Fibroblast of pulmonary artery (primary cell): ENCODE measurements at regions not wholly inside any gene's neighbourhood (a gene's known extent, or its start where the extent isn't known, plus 50 kb on each side); places are given as distances from the start of the nearest gene placed in this dataset.
A peak's percentile ranks its signal among the peaks of the same experiment; 100 is the strongest.

Experiments
- DNase-seq: peaks from one replicate; pipeline ENCODE4 v3.0.0-alpha.2; 2010; ENCODE audit warnings: low read depth
- H3K4me3 ChIP-seq: replicated peaks from 2 replicates; pipeline ENCODE4 v1.5.1; 2011; ENCODE audit warnings: low read depth, mild to moderate bottlenecking, control low read depth, low read length, moderate library complexity
- CTCF ChIP-seq: IDR thresholded peaks from 2 replicates; pipeline ENCODE4 v1.5.1; 2011; ENCODE audit warnings: mild to moderate bottlenecking, control low read depth, low read length, inconsistent platforms; ENCODE audit errors: missing control alignments

GRCh38 chrX:10030570-10030969 lies 63.4 kb downstream of the CLDN34 start:
- TF ChIP-seq CTCF, result no peak
- H3K4me3 ChIP-seq, result no peak overlapping the region
- peak; percentile 29 for DNase-seq

GRCh38 chrX:10031746-10032145 lies 64.6 kb downstream of the CLDN34 start:
- no peak for TF ChIP-seq CTCF
- no peak overlapping the region for H3K4me3 ChIP-seq
- no peak for DNase-seq

- no peak for DNase-seq
- no peak for TF ChIP-seq CTCF
- no peak overlapping the region for H3K4me3 ChIP-seq
These were observed 65.0 kb downstream of the CLDN34 start for GRCh38 chrX:10032147-10032546.

- no peak for DNase-seq
- H3K4me3 ChIP-seq, result no peak overlapping the region
- no peak for TF ChIP-seq CTCF
These were observed 66.3 kb downstream of the CLDN34 start for GRCh38 chrX:10033375-10034007.

GRCh38 chrX:10034740-10035260 lies 67.6 kb downstream of the CLDN34 start:
- TF ChIP-seq CTCF, result no peak

GRCh38 chrX:10038585-10038984 lies 71.4 kb downstream of the CLDN34 start:
- DNase-seq, result no peak

More at GRCh38 chrX:10034740-10035260, 67.6 kb downstream of the CLDN34 start:
- no peak for DNase-seq
- H3K4me3 ChIP-seq, result no peak overlapping the region

More at GRCh38 chrX:10038585-10038984, 71.4 kb downstream of the CLDN34 start:
- no peak overlapping the region for H3K4me3 ChIP-seq
- TF ChIP-seq CTCF, result no peak
